ENCODE measurements at regions not wholly inside any gene's neighbourhood (a gene's known extent, or its start where the extent isn't known, plus 50 kb on each side); places are given as distances from the start of the nearest gene placed in this dataset.

DNA sequence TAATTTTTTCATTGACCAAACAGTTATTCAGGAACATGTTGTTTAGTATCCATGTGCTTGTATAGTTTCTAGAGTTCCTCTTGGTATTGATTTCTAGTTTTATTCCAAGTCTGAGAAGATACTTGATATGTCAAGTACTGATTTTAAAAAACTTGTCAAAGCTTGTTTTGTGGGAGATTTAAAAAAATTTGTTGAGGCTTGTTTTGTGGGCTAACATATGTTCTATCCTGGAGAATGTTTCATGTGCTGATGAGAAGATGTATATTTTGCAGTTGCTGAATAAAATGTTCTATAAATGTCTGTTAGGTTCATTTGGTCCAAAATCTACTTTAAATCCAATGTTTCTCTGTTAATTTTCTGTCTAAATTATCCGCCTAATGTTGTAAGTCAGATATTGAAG, 1065.1 kb upstream of the WWC1 start:
- H3K4me3 ChIP-seq (ENCODE audit: low read length): no peak overlapping the region
- TF ChIP-seq ZNF274 (IDR thresholded peaks at IDR 0.05; ENCODE audit: low read depth, low read length): no peak

DNA sequence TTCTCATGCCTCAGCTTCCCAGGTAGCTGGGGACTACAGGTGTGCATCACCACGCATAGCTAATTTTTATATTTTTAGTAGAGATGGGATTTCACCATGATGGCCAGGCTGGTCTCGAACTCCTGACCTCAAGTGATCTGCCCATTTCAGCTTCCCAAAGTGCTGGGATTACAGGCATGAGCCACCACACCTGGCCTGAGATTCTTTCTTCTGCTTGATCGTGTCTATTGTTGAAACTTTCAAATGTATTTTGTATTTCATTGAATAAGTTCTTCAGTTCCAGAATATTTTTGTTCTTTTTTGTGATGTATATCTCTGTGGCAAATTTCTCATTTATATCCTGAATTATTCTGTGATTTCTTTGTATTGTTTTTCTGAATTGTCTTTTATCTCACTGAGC, 1063.3 kb upstream of the WWC1 start:
- no peak for TF ChIP-seq ZNF274 (IDR thresholded peaks at IDR 0.05; ENCODE audit: low read depth, low read length)
- no peak overlapping the region for H3K4me3 ChIP-seq (ENCODE audit: low read length)

DNA sequence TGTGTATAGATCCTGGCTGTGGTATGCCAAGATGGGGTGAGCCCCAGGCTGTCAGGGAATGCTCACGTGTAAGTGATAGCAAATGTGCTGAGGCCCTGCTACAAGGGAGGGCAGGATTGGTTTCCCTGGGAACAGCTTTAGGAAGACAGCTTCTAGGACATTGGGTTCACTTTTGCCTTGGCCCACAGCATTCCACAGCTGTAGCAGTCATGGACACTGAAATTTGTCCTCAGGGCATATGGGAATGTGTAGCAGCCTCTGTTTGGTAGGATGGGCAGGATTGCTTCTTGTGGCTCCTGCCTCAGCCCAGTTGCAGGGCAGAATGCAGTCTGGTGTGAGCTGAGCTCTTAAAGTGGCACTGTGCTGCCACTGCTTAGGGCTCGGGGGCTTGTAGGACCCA, 1061.7 kb upstream of the WWC1 start:
- no peak for TF ChIP-seq ZNF274 (IDR thresholded peaks at IDR 0.05; ENCODE audit: low read depth, low read length)
- H3K4me3 ChIP-seq (ENCODE audit: low read length): no peak overlapping the region

DNA sequence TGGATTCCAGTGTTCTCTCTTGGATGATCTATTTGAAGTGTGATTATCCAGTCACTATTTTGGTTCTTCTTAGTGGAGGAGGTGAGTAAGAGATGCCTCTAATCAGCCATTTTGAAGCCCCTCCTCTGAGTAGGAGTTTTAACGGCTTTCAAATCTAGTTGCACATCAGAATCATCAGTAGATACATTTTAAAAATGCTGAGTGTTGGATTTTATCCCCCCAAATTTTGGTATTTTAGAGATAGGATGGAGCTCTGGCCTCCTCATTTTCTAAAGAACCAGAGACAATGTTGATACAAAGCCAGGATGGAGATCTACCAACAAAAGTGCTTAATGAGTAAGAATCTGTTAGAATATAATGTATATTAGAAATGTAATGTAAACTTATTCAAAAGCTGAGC, 1061.0 kb upstream of the WWC1 start:
- no peak overlapping the region for H3K4me3 ChIP-seq (ENCODE audit: low read length)
- no peak for TF ChIP-seq ZNF274 (IDR thresholded peaks at IDR 0.05; ENCODE audit: low read depth, low read length)

DNA sequence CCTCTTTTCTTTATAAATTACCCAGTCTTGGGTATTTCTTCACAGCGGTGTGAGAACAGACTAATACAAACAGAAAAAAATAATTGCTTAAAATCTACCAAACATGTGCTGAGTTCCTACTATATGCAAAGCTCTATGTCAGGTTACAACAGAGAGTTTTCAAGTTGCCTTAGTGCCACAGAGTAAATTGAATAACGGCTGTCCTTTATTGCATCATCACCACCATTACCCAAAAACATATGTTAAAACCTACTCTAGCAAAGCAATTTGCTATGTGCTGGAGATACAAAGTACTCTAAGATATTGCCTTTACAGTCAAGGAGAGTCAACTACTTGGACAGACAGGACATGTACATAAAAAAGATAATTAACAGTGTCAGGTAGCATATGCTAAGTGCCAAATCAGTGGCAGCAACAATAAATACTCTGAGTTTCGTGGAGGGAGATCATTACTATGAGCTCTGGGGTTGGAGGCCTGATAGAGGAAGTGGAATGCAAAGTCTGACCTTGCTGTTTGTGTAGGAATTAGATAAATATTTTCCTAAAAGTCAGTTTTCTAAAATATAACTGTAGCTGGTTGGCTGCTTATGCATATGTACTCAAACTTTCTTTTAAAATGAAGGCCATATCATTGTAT, 1058.7 kb upstream of the WWC1 start:
- H3K4me3 ChIP-seq (ENCODE audit: low read length): no peak overlapping the region
- TF ChIP-seq ZNF274 (IDR thresholded peaks at IDR 0.05; ENCODE audit: low read depth, low read length): no peak

DNA sequence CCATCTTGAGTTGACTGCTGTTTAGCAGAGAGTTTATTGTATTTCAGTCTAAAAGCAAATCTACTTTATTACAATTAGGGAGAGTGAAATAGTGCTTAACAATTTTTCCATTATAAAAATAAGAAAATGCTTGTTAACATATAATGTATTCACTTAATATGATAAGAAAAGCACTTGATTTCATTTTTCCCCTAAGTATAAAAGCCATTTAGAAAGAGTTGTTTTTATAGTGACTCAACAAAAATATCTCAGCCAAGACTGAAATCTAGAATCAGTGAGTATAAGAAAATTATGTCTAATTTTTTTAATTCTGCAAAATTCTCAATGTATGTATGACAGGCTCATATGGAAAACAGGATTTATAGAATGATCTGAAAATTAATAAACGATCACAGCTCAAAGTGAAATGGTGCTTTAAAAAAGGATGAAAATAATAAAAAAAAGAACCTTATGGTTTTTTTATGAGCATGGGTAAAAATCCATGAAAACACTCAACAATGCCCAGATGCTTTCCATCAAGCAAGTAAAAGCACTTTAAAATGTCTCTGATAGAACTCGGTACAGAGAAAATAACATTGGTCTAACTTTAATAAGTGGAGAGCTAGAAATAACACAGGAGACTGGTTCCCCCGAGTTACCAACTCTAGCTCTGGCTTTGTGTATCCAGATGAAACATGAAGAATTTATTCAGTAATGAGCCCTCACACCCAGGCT, 1057.8 kb upstream of the WWC1 start:
- H3K4me3 ChIP-seq (ENCODE audit: low read length): no peak overlapping the region
- TF ChIP-seq ZNF274 (IDR thresholded peaks at IDR 0.05; ENCODE audit: low read depth, low read length): no peak

DNA sequence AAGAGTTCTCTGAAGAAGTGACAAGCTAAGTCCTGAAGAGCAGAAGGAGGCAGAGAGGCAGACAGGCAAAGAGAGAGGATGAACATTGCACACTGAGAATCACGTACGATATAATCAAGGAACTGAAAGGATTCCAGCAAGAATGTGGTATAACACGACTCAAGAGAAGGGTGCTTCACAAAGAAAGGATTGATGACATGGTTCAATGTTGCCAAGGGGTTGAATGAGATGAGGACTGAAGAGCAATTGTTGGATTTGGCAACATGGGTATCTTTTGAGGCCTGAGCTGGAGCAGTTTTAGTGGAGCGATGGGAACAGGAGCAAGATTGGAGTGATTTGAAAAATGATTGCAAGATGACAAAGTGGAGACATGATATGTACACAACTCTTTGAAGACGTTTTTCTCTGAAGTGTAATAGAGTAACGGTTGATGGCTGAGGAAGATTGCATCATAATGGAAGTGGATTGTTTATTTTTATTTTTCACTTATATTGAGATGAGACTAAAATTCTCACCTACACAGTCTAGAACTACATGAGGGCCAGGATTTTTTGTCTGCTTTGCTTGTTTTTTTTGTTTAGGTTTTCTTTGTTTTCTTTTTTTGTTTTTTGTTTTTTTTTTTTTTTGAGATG, 1049.9 kb upstream of the WWC1 start:
- no peak for TF ChIP-seq ZNF274 (IDR thresholded peaks at IDR 0.05; ENCODE audit: low read depth, low read length)
- H3K4me3 ChIP-seq (ENCODE audit: low read length): no peak overlapping the region

DNA sequence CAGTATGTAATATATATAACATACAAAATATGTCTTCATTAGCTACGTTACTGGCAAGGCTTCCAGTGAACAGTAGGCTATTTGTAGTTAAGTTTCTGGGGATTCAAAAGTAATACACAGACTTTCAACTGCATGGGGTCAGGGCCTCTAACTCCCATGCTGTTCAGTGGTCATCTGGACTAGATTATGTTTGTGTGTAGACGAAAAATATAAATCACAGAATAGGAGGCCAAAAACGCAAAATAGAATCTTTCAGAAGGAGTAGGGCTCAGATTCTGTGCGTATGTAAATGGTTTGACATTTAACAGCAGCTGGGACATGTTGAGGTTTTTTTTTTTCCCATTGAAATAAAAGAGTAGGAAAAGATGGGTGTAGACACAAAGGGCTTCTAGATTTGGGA, 1048.7 kb upstream of the WWC1 start:
- no peak overlapping the region for H3K4me3 ChIP-seq (ENCODE audit: low read length)
- TF ChIP-seq ZNF274 (IDR thresholded peaks at IDR 0.05; ENCODE audit: low read depth, low read length): no peak

DNA sequence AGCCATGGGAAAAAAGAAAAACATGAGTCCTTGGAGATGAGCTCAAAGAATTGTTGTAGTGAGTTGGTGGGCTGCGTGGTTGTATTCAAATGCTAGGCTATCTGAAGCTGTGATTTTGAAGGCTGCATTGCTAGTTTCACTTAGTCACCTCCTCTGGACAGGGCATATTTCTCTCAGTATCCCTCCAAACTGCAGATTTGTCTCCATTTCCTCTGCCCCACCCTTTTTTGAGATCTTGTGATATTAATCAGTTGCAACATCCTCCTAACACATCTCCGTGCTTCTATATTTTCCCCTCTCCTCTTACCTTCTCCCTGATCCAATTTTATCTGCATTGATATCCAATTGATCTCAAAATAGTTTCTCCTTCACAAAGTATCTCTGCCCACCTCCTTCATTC, 1048.0 kb upstream of the WWC1 start:
- TF ChIP-seq ZNF274 (IDR thresholded peaks at IDR 0.05; ENCODE audit: low read depth, low read length): no peak
- H3K4me3 ChIP-seq (ENCODE audit: low read length): no peak overlapping the region

DNA sequence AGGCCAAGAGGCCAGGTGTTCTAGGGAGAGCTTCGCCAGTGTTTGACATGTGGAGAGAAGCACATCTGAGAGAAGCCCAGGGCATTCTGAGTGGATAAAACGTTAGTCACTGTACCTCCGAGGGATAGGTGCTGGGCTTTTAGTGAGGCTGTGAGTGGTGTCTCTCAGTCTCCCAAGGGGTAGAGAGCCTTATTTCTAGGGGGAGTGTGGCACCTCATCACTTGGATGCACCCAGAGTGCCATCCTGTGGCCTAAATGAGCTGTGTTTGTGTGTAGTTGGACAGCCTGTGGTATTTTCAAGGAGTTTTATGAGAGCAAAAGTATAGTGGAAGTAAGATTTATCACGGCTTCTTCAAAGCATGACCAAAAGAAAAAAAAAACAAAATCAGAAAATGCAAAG, 1046.9 kb upstream of the WWC1 start:
- TF ChIP-seq ZNF274 (IDR thresholded peaks at IDR 0.05; ENCODE audit: low read depth, low read length): no peak
- H3K4me3 ChIP-seq (ENCODE audit: low read length): no peak overlapping the region

DNA sequence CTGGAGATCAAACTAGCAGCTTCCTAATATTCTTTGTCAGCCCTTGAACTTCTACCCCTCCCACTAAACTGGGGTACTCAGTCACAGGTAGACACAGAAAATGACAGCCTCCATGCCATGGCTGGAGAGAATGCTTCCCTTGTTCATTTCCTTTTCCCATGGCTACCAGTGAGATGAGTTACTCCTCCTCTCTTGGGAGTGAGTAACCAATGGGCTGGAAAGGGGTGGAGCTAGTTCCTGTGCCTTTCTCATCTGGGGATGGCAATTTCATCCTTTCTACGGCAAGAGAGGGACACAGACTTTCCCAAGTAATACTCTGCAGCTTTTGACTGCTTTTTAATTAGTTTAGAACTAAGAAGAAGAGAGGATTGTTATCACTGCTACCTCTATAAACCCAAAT, 1045.6 kb upstream of the WWC1 start:
- TF ChIP-seq ZNF274 (IDR thresholded peaks at IDR 0.05; ENCODE audit: low read depth, low read length): no peak

DNA sequence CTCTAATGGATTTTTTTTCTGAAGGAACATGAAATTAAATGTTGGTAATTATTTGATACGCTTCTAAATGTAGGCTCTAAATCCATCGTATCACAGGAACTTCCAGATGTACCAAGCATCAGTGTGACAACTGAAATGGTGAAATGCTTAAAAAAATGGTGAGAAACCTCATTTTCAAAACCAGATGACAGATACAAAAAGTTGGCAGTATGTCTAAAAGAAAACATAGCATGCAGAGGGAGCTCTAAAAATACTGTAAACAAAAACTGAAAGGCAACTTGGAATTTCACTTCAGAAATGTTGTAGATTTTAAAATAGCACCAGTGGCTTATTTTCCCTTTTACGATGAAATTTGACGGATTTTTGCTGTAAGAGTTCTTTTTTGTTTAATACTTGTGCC, 1043.6 kb upstream of the WWC1 start:
- no peak overlapping the region for H3K4me3 ChIP-seq (ENCODE audit: low read length)
- no peak for TF ChIP-seq ZNF274 (IDR thresholded peaks at IDR 0.05; ENCODE audit: low read depth, low read length)

More for the DNA sequence above, 1045.6 kb upstream of the WWC1 start:
- no peak overlapping the region for H3K4me3 ChIP-seq (ENCODE audit: low read length)

DNA sequence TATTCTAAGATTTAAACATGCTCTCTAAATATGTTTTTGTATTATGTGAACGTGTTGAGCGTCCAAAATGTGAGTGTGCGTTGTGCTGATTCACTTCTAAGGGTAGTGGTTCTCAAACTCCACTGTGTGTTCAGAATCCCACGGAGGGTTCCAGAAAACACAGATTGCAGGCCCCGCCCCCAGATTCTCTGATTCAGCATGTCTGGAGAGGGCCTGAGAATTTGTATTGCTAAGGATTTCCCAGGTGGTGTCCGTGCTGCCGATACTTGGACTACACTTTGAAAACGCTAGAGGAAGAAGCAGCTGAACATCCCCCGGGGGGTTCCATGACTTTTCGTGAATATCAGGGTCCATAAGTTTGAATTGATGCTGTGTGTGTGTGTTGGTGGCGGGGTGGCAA, 1043.2 kb upstream of the WWC1 start:
- no peak for TF ChIP-seq ZNF274 (IDR thresholded peaks at IDR 0.05; ENCODE audit: low read depth, low read length)

DNA sequence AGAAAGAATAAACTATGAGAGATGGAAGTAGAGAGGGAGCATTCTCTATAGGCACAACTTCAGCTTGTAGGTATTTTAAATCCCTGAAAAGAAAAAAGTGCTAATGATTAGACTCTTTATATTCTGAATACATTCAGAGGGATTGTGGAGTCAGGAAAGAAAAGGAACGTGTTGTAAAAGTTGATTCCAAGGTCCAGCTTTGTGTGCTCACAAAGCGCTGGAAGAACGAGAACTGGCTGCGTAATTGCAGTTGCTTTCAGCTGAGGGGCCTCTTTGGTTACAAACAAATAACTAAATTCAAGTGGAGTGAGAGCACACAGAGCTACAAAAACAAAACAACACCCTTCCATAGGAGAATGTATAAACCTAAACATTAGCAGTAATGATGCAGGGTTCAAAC, 1040.4 kb upstream of the WWC1 start:
- H3K4me3 ChIP-seq (ENCODE audit: low read length): no peak overlapping the region
- no peak for TF ChIP-seq ZNF274 (IDR thresholded peaks at IDR 0.05; ENCODE audit: low read depth, low read length)

More for the DNA sequence above, 1043.2 kb upstream of the WWC1 start:
- H3K4me3 ChIP-seq (ENCODE audit: low read length): no peak overlapping the region

DNA sequence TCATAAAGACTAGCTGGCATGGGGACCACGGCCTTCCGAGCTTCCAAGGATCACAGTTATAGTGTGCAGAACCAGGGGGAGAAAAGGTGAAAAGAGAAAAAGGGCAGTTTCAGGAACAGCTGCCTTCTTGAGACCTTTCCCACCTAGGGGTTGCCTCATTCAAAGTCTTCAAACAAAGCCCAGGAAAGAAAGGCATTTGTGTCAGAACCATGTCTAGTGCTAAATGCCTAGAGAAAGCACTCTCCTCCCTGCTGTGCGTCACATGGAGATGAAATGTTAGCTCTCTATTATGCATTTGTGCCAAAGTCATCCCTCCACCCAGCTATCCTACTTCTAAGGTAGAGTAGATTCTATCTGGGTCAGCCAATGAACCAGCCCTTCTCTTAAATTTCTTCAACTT, 1037.3 kb upstream of the WWC1 start:
- H3K4me3 ChIP-seq (ENCODE audit: low read length): no peak overlapping the region
- no peak for TF ChIP-seq ZNF274 (IDR thresholded peaks at IDR 0.05; ENCODE audit: low read depth, low read length)
